ENCODE measurements at regions not wholly inside any gene's neighbourhood (a gene's known extent, or its start where the extent isn't known, plus 50 kb on each side); places are given as distances from the start of the nearest gene placed in this dataset.

- Mint-ChIP-seq H3K36me3 (no peaks in the 10 kb centered on the region), H3K9me3 (peaks cover 2% of the 10 kb centered on the region), H3K4me1 (no peaks in the 10 kb centered on the region), H3K27ac (no peak overlapping the region), H3K4me3 (no peak overlapping the region), H3K27me3 (ENCODE audit: insufficient read depth, low read depth) (no peaks in the 10 kb centered on the region)
- H3K4me2 ChIP-seq = no peak overlapping the region
- no peak overlapping the region for H3K9ac ChIP-seq
- H3K27ac ChIP-seq = no peak overlapping the region
- no peaks in the 10 kb centered on the region for H3K9me3 ChIP-seq (ENCODE audit: low read depth)
- no peaks in the 10 kb centered on the region for H4K20me1 ChIP-seq (ENCODE audit: low read depth)
- no peaks in the 10 kb centered on the region for H3K36me3 ChIP-seq
- TF ChIP-seq EZH2phosphoT487 (IDR thresholded peaks at IDR 0.05) (no peak), EZH2 (IDR thresholded peaks at IDR 0.05) (no peak)
- TF ChIP-seq, protein P1, sequence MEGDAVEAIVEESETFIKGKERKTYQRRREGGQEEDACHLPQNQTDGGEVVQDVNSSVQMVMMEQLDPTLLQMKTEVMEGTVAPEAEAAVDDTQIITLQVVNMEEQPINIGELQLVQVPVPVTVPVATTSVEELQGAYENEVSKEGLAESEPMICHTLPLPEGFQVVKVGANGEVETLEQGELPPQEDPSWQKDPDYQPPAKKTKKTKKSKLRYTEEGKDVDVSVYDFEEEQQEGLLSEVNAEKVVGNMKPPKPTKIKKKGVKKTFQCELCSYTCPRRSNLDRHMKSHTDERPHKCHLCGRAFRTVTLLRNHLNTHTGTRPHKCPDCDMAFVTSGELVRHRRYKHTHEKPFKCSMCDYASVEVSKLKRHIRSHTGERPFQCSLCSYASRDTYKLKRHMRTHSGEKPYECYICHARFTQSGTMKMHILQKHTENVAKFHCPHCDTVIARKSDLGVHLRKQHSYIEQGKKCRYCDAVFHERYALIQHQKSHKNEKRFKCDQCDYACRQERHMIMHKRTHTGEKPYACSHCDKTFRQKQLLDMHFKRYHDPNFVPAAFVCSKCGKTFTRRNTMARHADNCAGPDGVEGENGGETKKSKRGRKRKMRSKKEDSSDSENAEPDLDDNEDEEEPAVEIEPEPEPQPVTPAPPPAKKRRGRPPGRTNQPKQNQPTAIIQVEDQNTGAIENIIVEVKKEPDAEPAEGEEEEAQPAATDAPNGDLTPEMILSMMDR (IDR thresholded peaks at IDR 0.05) = no peak
- H3F3A ChIP-seq (ENCODE audit: low read depth) = no peaks in the 10 kb centered on the region
- DNase-seq (ENCODE audit: low spot score) = no peak
- H3K4me1 ChIP-seq = no peaks in the 10 kb centered on the region
- no peaks in the 10 kb centered on the region for H3K27me3 ChIP-seq
- H2AFZ ChIP-seq (replicated peaks) = no peak overlapping the region
- H3K79me2 ChIP-seq (ENCODE audit: low read depth) = no peaks in the 10 kb centered on the region
- H3K4me3 ChIP-seq = no peak overlapping the region
Observed at GRCh38 chrX:128581615-128582014, 529.4 kb upstream of the ACTRT1 start.

DNA sequence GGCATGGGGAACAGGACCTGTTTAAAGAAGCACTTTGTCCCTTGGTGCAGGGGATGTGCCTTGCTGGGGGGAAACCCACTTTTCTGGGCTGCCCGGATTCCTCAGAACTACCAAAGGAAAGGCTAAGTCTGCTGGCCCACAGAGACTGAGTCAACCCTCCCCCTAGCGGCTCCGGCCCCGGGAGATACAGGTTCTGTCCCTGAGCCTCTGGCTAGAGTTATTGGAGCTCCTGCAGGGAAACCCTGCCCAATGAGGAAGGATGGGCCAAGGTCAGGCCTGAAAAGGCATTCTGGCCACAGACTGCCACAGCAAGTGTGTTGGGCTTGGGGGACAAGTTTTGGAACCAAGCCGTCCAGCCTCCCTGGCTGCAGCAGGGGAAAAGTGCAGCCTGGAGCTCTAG, 490.9 kb upstream of the ACTRT1 start:
- Histone ChIP-seq H3K4me2 (no peak overlapping the region), H3K4me3 (no peak overlapping the region), H3K27ac (no peak overlapping the region), H3K9ac (no peak overlapping the region), H3K36me3 (no peaks in the 10 kb centered on the region), H4K20me1 (ENCODE audit: low read depth) (no peaks in the 10 kb centered on the region), H3F3A (ENCODE audit: low read depth) (no peaks in the 10 kb centered on the region), H2AFZ (replicated peaks) (no peak overlapping the region), H3K9me3 (ENCODE audit: low read depth) (peaks cover 7% of the 10 kb centered on the region), H3K4me1 (no peaks in the 10 kb centered on the region), H3K27me3 (no peaks in the 10 kb centered on the region), H3K79me2 (ENCODE audit: low read depth) (no peaks in the 10 kb centered on the region)
- peaks cover 7% of the 10 kb centered on the region for H3K9me3 Mint-ChIP-seq
- no peak overlapping the region for H3K4me3 Mint-ChIP-seq
- H3K27me3 Mint-ChIP-seq (ENCODE audit: insufficient read depth, low read depth) = no peaks in the 10 kb centered on the region
- H3K4me1 Mint-ChIP-seq = no peaks in the 10 kb centered on the region
- no peak for DNase-seq (ENCODE audit: low spot score)
- H3K27ac Mint-ChIP-seq = no peak overlapping the region
- TF ChIP-seq, protein P1 (IDR thresholded peaks at IDR 0.05) = no peak
- TF ChIP-seq EZH2phosphoT487 (IDR thresholded peaks at IDR 0.05) (no peak), EZH2 (IDR thresholded peaks at IDR 0.05) (no peak)
- no peaks in the 10 kb centered on the region for H3K36me3 Mint-ChIP-seq

DNA sequence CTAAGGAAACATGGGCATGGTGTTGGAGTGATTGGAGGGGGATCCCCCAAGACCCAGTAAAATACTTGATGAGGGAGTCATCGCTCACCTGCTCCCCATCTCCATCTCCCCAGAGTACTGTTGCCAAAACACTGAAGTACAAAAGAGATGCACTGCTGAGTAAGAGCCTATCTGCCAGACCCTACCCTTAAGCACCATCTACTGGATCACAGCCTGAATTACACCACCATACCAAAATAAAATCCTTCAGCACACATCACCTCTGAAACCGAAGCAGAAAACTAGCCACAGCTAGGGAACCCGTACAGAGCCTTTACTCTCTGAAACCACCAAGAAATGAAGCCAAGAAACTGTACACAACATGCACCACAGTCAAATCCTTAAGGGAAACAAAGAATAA, 466.3 kb upstream of the ACTRT1 start:
- H3K4me2 ChIP-seq = no peak overlapping the region
- H2AFZ ChIP-seq (replicated peaks) = no peak overlapping the region
- no peak overlapping the region for H3K9ac ChIP-seq
- TF ChIP-seq, protein P1 (IDR thresholded peaks at IDR 0.05) = peak; percentile 50
- TF ChIP-seq EZH2phosphoT487 (IDR thresholded peaks at IDR 0.05) = no peak
- Mint-ChIP-seq H3K4me1 (peaks cover 16% of the 10 kb centered on the region), H3K27me3 (ENCODE audit: insufficient read depth, low read depth) (peaks cover 2% of the 10 kb centered on the region), H3K9me3 (peaks cover 6% of the 10 kb centered on the region), H3K4me3 (no peak overlapping the region), H3K36me3 (no peaks in the 10 kb centered on the region), H3K27ac (no peak overlapping the region)
- H3K4me1 ChIP-seq = no peaks in the 10 kb centered on the region
- H3K27me3 ChIP-seq = no peaks in the 10 kb centered on the region
- H3K27ac ChIP-seq = no peak overlapping the region
- peak; percentile 29 for DNase-seq (ENCODE audit: low spot score)
- no peaks in the 10 kb centered on the region for H3K79me2 ChIP-seq (ENCODE audit: low read depth)
- no peaks in the 10 kb centered on the region for H3K9me3 ChIP-seq (ENCODE audit: low read depth)
- H3K36me3 ChIP-seq = no peaks in the 10 kb centered on the region
- H3F3A ChIP-seq (ENCODE audit: low read depth) = no peaks in the 10 kb centered on the region
- no peaks in the 10 kb centered on the region for H4K20me1 ChIP-seq (ENCODE audit: low read depth)
- no peak overlapping the region for H3K4me3 ChIP-seq

- Mint-ChIP-seq H3K4me1 (peaks cover 16% of the 10 kb centered on the region), H3K36me3 (no peaks in the 10 kb centered on the region), H3K27me3 (ENCODE audit: insufficient read depth, low read depth) (peaks cover 2% of the 10 kb centered on the region), H3K27ac (no peak overlapping the region), H3K9me3 (peaks cover 6% of the 10 kb centered on the region), H3K4me3 (no peak overlapping the region)
- Histone ChIP-seq H3K9ac (no peak overlapping the region), H3K27ac (no peak overlapping the region), H3K9me3 (ENCODE audit: low read depth) (no peaks in the 10 kb centered on the region), H2AFZ (replicated peaks) (no peak overlapping the region), H3K79me2 (ENCODE audit: low read depth) (no peaks in the 10 kb centered on the region), H3K27me3 (no peaks in the 10 kb centered on the region), H4K20me1 (ENCODE audit: low read depth) (no peaks in the 10 kb centered on the region), H3K4me3 (no peak overlapping the region), H3K4me1 (no peaks in the 10 kb centered on the region), H3K4me2 (no peak overlapping the region), H3F3A (ENCODE audit: low read depth) (no peaks in the 10 kb centered on the region), H3K36me3 (no peaks in the 10 kb centered on the region)
- TF ChIP-seq EZH2phosphoT487 (IDR thresholded peaks at IDR 0.05) (no peak), EZH2 (IDR thresholded peaks at IDR 0.05) (no peak)
- TF ChIP-seq, protein P1 (IDR thresholded peaks at IDR 0.05) = no peak
- DNase-seq (ENCODE audit: low spot score) = no peak
Observed at GRCh38 chrX:128517691-128518090, 465.5 kb upstream of the ACTRT1 start.
